ENCODE measurements at regions not wholly inside any gene's neighbourhood (a gene's known extent, or its start where the extent isn't known, plus 50 kb on each side); places are given as distances from the start of the nearest gene placed in this dataset.

DNA sequence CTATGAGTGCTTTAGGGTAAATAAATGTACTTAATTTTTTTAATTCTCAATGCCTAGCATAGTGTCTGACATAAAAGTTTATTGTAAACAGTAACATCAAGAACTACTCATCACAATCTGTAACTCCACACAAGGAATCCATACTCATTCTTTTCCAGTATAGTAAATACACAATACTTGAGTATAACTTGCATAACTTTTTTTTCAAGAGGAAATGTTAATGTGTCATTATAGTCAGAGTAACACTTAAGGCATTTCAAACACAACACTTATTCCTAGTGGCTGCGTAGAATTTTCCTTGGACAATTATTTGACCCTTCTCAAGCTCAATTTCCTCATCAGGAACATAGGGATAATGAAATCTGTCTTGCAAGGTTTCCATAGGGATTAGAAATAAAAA, 584.3 kb downstream of the CAAP1 start:
- ATAC-seq, result peak; percentile 52
- TF ChIP-seq, protein P1, sequence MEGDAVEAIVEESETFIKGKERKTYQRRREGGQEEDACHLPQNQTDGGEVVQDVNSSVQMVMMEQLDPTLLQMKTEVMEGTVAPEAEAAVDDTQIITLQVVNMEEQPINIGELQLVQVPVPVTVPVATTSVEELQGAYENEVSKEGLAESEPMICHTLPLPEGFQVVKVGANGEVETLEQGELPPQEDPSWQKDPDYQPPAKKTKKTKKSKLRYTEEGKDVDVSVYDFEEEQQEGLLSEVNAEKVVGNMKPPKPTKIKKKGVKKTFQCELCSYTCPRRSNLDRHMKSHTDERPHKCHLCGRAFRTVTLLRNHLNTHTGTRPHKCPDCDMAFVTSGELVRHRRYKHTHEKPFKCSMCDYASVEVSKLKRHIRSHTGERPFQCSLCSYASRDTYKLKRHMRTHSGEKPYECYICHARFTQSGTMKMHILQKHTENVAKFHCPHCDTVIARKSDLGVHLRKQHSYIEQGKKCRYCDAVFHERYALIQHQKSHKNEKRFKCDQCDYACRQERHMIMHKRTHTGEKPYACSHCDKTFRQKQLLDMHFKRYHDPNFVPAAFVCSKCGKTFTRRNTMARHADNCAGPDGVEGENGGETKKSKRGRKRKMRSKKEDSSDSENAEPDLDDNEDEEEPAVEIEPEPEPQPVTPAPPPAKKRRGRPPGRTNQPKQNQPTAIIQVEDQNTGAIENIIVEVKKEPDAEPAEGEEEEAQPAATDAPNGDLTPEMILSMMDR (IDR thresholded peaks at IDR 0.05), result no peak
- no peak overlapping the region for H3K4me3 ChIP-seq
- no peaks in the 10 kb centered on the region for H3K4me1 ChIP-seq
- H3K27ac ChIP-seq, result no peak overlapping the region
- no peaks in the 10 kb centered on the region for H3K27me3 ChIP-seq
- H3K9me3 ChIP-seq, result no peaks in the 10 kb centered on the region
- H3K36me3 ChIP-seq, result no peaks in the 10 kb centered on the region
- no peak for DNase-seq
- intact Hi-C loops (cut with DNase I), result no loop called here

DNA sequence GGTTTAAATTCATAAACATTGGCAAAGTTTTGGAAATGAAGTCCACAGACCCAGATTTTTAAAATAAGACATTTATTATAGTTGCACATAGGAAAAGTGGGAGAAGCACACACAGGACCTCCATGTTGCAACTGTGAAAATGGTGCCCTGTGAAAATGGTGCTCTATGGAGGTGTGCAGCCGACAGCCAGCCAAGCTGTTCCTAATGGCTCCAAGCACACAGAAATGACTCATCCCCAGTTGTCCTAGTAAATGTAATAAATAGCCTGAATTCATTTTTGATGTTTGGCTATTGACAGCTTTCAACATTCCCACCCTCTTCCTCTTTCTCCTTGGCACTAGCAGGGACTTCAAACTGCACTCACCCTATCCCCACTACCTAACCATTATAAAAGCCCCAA, 590.9 kb downstream of the CAAP1 start:
- Histone ChIP-seq H3K4me1 (no peaks in the 10 kb centered on the region), H3K27me3 (no peaks in the 10 kb centered on the region), H3K4me3 (no peak overlapping the region), H3K27ac (no peak overlapping the region), H3K9me3 (no peaks in the 10 kb centered on the region), H3K36me3 (no peaks in the 10 kb centered on the region)
- intact Hi-C loops (cut with DNase I), result no loop called here
- TF ChIP-seq, protein P1 (IDR thresholded peaks at IDR 0.05), result no peak
- DNase-seq, result no peak
- ATAC-seq, result no peak

DNA sequence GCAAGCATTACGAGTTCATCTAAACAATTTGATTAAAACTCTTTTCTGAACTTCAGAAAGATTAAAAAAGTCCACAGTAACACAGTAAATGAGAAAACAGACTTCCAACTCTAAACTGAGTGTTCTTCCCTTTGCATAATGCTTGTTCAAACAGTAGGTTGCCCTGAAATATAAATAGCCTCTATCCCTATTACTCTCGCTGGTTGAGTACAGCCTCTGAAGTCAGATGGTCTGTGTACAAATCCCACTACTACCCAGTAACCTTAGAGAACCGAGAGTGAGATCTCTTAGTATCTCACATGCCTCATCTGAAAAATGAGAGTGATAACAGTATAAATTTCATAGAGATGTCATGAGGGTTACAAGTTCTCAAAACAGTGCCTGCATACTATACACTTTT, 591.6 kb downstream of the CAAP1 start:
- H3K4me3 ChIP-seq, result no peak overlapping the region
- H3K36me3 ChIP-seq, result no peaks in the 10 kb centered on the region
- TF ChIP-seq, protein P1 (IDR thresholded peaks at IDR 0.05), result no peak
- H3K9me3 ChIP-seq, result no peaks in the 10 kb centered on the region
- H3K4me1 ChIP-seq, result no peaks in the 10 kb centered on the region
- DNase-seq (no peak), ATAC-seq (no peak)
- no peaks in the 10 kb centered on the region for H3K27me3 ChIP-seq
- intact Hi-C loops (cut with DNase I), result no loop called here
- H3K27ac ChIP-seq, result no peak overlapping the region

DNA sequence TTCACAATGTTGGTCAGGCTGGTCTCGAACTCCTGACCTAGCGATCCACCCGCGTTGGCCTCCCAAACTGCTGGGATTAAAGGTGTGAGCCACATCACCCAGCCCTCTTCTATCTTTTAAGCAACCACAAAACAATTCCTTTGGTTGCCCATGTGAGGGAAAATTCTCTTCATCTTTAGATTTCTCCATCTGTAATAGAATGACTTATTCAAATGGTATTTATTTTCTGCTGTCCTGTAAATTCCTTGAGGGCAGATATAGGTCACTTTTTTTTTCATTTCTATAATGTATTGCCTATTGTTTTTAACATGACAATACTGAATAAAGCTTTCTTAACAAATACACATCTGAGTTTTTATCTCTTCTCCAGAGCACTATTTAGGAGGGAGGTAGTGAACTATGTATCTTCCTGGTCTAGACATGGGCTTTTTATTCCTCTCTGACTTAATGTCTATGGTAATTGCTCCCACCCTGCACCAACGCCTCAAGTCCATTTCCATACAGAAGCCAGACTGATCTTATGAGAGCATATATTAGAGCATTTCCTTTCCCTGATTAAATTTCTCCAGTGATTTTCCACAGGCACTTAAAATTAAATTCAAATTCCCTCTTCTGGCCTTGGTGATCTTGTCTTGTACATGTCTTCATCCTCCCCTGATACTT, 595.6 kb downstream of the CAAP1 start:
- no peak for ATAC-seq
- Histone ChIP-seq H3K27me3 (no peaks in the 10 kb centered on the region), H3K27ac (no peak overlapping the region), H3K4me3 (no peak overlapping the region), H3K4me1 (no peaks in the 10 kb centered on the region), H3K9me3 (no peaks in the 10 kb centered on the region), H3K36me3 (no peaks in the 10 kb centered on the region)
- intact Hi-C loops (cut with DNase I), result no loop called here
- no peak for DNase-seq
- TF ChIP-seq, protein P1 (IDR thresholded peaks at IDR 0.05), result no peak

DNA sequence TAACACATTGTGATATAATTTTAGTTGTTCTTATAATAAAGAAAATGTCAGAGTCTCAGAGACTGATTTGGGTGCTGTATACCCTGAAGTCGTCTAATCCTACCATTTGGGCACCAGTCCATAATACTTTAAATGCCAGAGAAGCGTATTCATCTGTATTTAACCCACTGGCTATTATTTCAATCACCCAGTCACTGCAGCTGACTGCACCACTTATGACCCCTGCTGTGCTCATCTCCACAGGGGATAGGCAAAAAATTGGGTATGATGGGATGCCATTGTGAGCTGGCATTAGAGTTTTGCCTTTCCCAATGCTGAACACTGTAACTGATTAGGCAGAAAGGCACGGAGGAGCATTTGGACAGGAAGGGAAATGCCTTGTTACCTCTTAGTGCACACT, 599.7 kb downstream of the CAAP1 start:
- DNase-seq (no peak), ATAC-seq (no peak)
- no peaks in the 10 kb centered on the region for H3K4me1 ChIP-seq
- peaks cover 0 to 4% of the 10 kb centered on the region in 2 donors for H3K9me3 ChIP-seq
- no peak overlapping the region for H3K27ac ChIP-seq
- H3K36me3 ChIP-seq, result no peaks in the 10 kb centered on the region
- no peaks in the 10 kb centered on the region for H3K27me3 ChIP-seq
- intact Hi-C loops (cut with DNase I), result no loop called here
- TF ChIP-seq, protein P1 (IDR thresholded peaks at IDR 0.05), result no peak
- no peak overlapping the region for H3K4me3 ChIP-seq
